NCI-H526 treated with DMSO at 0.1 percent for 48 hours (cell line): ENCODE measurements at regions not wholly inside any gene's neighbourhood (a gene's known extent, or its start where the extent isn't known, plus 50 kb on each side); places are given as distances from the start of the nearest gene placed in this dataset.
"Not testable (repeated sequence)": the region's sequence is repeated elsewhere in the genome, so short reads cannot be mapped to it uniquely, and the experiment has no call there.

Source experiments
- DNase-seq: peaks from one replicate; lab custom pipeline; 2025; lab: John Stamatoyannopoulos, UW

DNA sequence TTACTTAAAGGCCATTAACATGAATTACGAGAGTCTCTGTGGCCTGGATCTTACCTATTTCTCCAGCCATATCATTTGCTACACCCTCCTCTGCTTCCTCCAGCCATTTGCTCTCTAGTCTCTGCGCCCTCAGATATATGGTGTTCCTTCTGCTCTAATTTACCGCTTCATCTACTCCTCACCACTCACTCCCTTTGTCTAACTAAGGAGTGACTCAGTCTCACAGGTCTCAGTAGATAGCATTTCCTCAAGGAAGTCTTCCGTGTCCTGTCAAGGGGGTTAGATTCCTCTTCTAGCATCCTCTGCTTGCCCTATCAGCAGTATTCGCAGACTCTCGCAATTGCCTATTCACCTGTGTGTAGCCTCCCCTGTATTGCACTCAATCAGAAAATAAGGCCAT lies 892.1 kb upstream of the INTU start:
- no peak for DNase-seq

DNA sequence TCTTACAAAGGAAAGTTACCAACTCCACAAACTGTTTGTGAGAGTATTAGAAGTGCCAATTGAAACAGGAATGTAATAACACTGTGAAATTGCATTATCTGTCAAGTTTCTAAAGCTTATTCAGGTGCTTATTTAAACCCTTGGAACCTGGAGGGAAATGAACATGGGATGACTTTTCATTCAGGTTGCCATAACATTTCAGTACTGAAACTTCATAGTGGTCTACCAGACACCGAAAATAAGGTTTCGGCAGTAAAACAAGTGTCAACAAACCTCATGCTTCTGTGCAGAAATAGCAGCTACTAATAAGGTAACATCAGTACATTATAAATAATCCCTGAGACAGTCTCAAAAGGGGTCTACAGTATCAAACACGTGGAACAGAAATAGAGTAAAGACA lies 890.7 kb upstream of the INTU start:
- DNase-seq: no peak

DNA sequence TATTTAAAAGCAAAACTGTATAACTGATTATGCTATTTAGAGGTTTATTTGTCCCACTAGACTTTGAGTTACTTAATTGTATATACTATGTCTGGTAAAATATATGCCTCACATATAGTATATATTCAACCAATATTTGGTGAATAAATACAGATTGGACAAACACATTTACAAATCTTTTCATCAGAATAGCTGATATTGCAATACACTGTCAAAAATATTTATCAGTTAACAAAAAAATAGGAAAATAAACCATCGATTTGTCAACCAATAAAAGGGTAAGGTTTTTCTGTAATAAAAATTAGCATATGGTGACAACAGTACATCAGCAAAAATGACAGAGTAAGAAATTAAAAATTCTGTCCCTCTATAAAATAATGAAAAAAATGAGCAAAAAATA lies 889.9 kb upstream of the INTU start:
- no peak for DNase-seq

DNA sequence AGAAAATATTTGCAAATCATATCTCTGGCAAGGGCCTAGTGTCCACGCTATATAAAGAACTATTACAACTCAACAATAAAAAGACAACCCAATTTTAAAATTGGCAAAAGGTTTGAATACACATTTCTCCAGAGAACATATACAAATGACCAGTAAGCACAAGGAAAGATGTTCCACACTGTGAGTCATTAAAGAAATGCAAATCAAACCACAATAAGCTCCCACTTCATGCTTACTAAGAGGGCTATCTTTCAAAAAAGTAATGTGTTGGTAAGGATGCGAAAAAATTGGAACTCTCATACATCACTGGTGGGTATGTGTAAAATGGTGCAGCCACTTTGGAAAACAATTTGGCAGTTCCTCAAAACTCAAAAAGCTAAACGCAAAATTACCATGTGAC lies 884.0 kb upstream of the INTU start:
- no peak for DNase-seq

DNA sequence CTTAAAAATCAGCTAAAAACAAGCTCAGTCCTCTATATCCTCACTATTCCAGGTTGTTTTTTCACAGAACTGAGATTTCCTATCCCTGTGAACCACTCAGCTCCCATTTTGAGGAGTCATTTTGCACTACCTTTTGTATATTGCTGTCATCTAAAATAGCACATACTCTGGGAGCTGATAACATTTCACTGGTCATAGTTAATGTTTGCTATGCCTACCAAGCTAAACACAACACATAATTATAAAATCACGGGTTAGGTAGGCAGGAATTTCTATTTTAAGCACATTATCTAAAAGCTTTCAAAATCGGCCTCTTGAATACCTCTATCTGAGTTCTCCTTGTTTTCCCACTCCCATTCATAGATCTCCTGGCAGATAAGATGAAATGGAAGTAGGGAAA lies 882.0 kb upstream of the INTU start:
- DNase-seq: no peak

DNA sequence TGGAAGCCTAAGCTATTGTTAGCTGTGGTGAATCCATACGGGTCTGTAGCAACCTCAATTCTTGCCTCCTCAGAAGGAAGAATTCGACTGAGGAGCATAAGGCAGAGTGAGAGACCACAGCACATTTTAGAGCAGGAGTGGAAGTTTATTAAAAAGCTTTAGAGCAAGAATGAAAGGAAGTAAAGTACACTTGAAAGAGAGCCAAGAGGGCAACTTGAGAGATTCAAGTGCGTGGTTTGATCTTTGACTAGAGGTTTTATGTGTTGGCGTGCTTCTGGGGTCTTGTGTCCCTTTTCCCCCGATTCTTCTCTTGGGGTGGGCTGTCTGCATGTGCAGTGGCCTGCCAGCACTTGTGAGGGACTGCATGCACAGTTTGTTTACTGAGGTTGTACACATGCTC lies 880.6 kb upstream of the INTU start:
- DNase-seq: no peak

DNA sequence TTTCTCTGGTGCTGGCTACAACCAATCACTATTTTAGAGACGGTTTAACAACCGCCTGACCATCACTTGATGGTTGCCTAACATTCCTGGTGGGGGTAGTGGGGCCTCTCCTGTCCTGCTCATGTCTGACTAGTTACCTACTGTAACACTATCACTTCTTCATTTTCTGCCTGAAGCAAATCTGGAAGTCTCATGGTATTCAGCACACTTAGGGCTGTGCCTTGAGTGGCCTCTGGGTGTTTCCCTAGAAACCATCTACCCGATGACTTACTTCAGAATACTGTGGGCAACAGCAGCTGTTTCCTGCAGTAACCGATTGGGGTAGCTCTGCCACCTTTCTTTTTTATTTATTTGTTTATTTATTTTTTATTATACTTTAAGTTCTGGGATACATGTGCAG lies 880.1 kb upstream of the INTU start:
- no peak for DNase-seq

DNA sequence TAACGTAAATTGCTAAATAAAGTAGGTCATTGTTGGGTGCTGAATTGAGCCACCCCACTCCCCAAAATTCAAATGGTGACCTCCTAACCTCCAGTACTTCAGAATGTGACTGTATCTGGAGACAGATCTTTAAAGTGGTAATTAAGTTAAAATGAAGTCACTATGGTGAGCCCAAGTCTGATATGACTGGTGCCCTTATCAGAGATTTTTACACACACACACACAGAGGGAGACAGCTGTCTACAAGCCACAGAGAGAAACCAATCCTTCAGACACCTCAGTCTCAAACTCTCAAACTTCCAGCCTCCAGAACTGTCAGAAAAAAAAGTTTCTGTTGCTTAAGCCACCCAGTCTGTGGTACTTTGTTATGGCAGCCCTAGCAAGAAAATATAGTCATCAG lies 879.2 kb upstream of the INTU start:
- DNase-seq: no peak

DNA sequence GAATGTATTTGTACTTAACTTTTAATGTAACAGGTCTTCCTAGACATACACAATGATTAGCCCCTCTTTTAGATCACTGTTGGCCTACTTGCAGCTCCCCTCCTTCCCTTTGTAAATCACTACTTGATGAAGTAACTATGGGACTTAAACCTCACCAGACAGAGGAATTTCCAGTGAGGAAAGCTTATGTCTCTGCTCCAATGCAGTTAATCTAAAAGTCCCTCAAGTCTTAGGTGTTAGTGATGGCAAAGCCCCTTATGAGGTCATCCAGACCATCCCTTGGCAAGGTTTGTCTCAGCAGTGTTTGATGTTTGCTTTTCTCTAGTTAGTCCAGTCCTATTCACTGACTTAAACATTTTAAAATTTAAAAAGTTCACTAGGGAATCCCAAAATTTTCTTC lies 877.3 kb upstream of the INTU start:
- DNase-seq: no peak

DNA sequence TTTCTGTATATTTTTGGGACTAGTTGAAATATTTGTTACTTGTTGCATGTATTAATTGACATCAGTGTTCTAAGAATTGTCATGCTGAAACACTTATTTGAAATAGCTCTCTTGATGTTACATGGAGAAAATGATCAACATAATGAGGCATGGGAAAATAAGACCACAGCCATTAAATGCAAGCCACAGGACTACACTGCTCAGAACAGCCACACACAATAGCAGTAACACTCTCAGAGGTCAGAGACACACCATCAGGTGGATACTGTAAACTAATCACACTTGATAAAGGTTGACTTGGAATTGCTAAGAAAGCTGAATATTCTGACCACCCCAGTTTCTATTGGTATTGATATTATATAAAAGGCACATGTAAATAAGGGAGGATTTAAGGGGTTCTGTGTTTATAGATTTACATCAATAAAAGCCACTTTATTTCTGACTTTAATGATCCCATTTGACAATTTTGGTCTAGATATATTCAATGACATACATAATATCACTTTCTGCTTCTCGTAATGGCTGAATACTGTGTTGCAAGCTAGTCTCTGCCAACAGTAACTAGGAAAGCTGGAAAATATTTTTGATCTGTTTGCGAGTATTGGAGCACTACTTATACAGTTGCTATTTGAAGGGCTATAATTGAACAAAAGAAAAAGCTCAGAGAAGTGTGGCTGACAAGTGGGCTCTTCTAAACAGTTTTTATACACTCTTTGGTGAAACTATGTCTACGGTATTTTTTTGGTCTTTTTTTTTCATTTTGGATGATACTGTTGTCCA lies 876.5 kb upstream of the INTU start:
- DNase-seq: no peak

DNA sequence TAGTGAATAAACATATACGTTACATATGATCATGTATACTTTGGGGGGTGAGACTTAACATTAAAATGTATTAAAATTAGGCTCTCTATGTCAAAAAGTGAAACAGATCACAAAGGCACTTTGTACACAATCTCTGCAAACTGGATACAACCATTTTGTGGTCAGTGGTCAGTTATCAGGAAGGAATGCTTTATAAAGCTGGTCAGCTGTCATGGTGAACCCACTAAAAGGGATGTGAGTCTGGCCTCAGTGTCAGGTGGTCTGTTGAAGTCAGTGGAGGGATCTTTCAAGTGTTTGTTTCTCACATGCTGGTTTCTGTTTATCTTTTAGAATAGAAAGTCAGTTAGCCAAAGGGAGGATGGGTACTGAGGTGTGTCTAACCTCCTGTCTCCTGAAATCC lies 875.5 kb upstream of the INTU start:
- no peak for DNase-seq

DNA sequence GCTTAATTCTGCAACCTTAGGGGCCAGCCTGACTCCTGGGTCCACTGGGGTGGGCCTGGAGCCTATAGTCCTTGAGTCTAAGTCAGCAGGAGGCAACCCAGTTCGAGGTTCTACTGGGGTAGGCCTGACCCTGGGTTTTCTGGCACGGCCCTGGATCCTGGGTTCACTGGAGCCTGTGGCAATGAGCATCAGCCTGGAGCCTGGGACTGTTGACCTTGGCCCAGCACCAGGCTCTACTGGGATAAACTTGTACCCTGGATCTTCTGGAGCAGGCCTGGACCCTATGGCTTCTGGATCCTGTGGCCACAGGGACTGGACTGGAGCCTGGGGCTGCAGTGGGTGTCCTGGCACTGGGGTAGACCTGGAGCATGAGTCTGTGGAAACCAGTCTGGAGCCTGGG lies 874.3 kb upstream of the INTU start:
- no peak for DNase-seq

DNA sequence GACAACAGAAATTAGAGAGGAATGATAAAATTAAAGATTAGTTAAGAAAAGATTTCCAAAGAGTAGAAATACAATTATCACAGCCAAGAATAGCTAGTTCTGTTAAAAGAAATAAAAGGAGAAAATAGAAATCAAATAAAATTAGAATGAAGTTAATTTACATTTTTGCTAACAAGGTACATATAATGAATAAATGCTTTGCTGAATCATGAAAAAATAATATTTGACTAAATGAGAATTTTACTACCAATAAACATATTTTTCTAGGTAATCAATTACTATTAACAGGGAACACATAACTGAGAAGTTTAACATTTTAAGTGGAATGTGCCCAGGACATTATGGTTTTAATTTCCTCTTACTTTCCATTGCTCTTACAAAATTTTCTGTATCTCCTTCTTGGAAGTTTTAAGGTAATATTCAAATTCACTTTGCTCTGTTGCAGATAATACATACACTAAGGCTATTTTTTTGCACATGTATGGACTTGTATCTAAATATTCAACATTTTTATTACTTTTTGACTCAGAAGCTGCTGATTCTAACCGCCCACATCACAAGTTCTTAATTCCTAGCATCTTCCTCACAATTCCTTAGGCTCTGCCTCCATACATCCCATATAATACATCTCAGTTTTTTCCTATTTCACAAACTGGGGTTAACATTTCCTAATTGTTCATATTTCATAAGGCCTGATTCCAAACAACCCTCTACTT lies 870.7 kb upstream of the INTU start:
- DNase-seq: no peak

DNA sequence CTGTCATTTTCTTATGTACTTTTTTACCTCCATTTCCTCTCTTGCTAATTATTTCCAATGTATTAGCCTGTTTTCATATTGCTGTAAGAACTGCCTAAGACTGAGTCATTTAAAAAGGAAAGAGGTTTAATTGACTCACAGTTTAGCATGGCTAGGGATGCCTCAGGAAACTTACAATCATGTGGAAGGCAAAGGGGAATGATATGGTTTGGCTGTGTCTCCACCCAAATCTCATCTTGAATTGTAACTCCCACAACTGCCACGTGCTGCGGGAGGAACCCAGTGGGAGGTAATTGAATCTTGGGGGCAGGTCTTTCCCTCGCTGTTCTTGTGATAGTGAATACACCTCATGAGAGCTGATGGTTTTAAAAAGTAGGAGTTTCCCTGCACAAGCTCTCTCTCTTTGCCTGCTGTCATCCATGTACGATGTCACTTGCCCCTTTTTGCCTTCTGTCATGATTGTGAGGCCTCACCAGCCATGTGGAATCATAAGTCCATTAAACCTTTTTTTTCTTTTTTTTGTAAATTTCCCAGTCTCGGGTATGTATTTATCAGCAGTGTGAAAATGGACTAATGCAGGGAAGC lies 870.0 kb upstream of the INTU start:
- DNase-seq: no peak

DNA sequence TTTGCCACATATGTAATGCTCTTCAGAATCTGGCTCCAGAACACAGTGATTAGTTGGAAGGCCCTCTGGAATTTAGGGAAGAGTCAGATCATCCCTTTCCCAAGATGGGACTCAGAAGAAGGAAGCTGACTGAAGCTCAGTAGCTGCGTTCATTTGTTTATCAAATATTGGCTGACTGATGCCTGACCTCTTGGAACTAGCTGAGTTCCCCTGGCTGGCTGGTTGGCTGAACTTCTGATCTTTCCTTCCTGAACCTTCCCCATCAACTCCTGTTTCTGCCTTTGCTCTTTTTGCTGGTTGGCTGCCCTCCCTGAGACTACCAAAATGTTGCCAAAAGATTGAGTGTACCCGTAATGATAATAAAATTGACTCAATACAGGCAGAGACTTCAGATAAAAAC lies 866.5 kb upstream of the INTU start:
- peak; percentile 6 for DNase-seq

DNA sequence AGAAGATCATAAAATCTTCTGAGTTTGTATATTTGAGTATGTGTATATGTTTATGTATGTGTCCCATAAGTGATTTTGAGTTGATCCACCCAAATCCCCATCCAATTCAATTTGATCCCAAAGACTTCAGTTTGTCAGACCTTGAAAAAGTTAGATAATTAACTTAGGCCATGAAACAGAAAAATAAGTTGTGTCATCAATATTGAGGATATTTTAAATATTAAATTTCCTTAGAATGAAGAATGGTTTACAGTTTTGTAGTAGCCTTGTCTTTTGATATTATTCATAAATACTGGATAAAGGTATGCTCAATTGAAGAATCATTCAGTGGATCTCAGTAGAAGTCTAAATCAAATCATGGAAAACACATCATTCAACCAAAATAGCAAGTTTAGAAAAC lies 864.4 kb upstream of the INTU start:
- no peak for DNase-seq

DNA sequence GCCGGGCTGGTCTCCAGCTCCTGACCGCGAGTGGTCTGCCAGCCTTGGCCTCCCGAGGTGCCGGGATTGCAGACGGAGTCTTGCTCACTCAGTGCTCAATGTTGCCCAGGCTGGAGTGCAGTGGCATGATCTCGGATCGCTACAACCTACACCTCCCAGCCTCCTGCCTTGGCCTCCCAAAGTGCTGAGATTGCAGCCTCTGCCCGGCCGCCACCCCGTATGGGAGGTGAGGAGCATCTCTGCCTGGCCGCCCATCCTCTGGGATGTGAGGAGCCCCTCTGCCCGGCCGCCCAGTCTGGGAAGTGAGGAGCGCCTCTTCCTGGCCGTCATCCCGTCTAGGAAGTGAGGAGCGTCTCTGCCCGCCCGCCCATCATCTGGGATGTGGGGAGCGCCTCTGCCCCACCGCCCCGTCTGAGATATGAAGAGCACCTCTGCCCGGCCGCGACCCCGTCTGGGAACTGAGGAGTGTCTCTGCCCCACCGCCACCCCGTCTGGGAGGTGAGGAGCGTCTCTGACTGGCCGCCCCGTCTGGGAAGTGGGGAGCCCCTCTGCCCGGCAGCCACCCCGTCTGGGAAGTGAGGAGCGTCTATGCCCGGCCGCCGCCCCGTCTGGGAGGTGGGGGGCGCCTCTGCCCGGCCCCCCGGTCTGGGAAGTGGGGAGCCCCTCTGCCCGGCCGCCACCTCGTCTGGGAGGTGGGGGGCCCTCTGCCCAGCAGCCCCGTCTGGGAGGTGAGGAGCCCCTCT lies 861.8 kb upstream of the INTU start:
- not testable (repeated sequence) for DNase-seq

DNA sequence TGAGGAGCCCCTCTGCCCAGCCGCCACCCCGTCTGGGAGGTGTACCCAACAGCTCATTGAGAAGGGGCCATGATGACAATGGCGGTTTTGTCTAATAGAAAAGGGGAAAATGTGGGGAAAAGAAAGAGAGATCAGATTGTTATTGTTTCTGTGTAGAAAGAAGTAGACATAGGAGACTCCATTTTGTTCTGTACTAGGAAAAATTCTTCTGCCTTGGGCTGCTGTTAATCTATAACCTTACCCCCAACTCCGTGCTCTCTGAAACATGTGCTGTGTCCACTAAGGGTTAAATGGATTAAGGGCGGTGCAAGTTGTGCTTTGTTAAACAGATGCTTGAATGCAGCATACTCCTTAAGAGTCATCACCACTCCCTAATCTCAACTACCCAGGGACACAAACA lies 861.1 kb upstream of the INTU start:
- DNase-seq: not testable (repeated sequence)

DNA sequence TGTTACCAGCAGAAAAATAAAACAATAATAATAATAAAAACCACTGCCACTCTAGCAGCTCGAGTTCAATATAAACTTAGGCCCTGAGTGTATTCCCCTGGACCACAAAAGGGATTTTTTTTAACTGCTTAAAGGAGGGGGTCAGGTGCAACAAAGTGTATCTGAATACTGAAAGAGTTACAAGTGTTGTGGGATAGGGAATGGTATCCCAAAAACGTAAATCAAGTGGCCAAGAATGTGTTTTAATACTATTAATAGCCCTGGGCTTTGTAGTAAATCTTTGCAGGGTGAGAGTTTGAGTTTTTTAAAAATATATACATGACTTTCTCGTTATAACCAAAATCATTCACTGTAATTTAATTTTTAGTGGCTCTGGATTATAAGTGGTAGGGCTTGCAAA lies 860.1 kb upstream of the INTU start:
- no peak for DNase-seq

DNA sequence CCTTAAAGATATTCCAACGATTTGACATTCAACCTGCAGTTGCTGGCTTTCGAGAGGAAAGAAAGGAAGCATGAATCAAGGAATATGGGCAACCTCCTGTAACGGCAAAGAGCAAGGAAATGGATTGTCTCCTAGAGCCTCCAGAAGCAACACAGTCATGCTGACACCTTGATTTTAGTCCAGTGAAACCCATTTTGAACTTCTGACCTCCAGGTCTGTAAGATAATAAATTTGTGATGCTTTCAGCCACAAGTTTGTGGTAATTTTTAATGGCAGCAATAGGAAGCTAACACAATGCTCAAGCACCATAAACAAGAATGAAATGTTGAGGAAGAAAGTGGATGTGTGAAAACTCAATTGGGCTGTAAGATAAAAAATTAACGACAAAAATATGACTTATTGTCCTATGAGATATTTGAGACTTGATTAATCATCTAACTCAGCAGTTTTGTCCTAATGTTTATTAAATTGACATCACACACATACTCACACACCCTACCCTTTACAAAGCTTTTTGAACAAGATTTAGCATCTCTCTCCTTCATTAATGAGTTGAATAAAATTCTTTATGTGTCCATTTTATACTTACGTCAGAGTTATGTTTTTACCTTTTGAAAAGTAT lies 857.2 kb upstream of the INTU start:
- DNase-seq: no peak

DNA sequence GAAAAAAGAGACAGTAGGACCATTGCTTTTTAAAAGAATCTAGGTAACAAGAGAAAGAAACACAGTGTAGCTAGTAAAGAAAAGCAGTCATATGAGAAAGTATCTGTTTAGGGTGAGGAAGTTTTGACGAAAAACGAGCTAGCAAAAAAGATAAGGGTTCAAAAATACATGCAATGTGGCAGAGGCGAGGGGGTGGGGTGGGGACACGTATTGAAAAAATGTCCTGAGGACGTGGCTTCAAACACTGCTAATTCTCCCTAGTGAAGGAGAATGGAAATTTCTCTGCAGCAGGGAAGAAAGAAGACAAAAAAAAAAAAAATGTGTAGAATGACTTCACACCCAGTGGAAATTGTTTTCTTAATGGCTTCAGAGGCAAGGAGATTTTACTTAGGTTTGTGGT lies 856.4 kb upstream of the INTU start:
- DNase-seq: no peak

DNA sequence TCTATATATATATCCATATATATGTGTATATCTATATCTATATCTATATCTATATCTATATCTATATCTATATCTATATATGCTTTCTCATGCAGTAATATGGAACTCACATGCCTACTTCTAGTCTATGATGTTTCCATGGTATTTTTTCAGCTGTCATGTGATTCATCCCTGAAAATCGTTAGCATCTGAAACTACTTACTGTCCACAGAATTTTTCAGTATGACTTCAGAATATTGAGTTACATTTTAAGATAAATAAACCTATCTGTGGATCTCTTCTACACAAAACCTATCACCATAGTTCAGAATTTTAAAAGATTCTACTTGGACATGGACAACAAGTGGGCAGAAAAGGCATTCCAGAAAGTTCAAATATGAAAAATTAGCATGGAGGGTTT lies 855.1 kb upstream of the INTU start:
- no peak for DNase-seq
